ENCODE measurements at regions not wholly inside any gene's neighbourhood (a gene's known extent, or its start where the extent isn't known, plus 50 kb on each side); places are given as distances from the start of the nearest gene placed in this dataset.

DNA sequence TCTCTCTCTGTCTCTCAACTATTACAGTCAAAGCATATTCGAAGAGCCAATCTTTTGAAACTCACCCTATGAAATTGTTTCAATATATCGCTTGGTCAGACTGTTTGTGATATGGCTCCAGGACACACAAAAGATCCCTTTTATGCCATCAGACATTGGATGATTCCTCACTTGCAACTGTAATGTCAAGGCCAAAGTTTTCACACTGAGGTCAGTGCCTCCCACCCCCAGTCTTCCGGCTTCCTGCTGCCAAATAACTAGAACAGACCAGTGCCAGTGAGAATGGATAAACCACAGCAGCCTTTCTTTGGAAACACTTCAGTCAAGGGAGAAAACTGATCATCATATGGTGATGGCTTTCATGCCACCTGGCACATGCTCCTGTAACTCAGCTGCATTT, 321.9 kb upstream of the ZFHX3 start:
- no peaks in the 10 kb centered on the region for H3K36me3 ChIP-seq (ENCODE audit: control insufficient read depth, insufficient read depth, low read length)
- ChIA-PET POLR2A (no interaction called here), CTCF (interaction anchor here (0.6 kb wide), 1 partner anchor 227 kb away, joined by 3 read pairs; no protein-coding TSS in a partner anchor)
- intact Hi-C loops (cut with micrococcal nuclease; ENCODE audit: unreplicated experiment) (no loop called here), in situ Hi-C loops (cut with HindIII; ENCODE audit: low pct_unique_long_range_greater_than_20kb, low sequenced_read_pairs) (no loop called here)
- H3K9me3 ChIP-seq (ENCODE audit: control insufficient read depth, insufficient read depth, low read depth, low read length) = no peaks in the 10 kb centered on the region
- DNase-seq (ENCODE audit: low read depth, low spot score) (no peak), ATAC-seq (no peak)
- H3K4me3 ChIP-seq (ENCODE audit: low read depth in 2 of 2, low read length in 2 of 2) = no peak overlapping the region
- H3K4me1 ChIP-seq (ENCODE audit: control insufficient read depth, insufficient read depth, low read length) = no peaks in the 10 kb centered on the region
- no peak overlapping the region for H3K27ac ChIP-seq (ENCODE audit: low read length)
- H3K27me3 ChIP-seq (ENCODE audit: control insufficient read depth, insufficient read depth, low read length) = no peaks in the 10 kb centered on the region; the same call in 1 of the 2 replicates
- TF ChIP-seq, protein P1, sequence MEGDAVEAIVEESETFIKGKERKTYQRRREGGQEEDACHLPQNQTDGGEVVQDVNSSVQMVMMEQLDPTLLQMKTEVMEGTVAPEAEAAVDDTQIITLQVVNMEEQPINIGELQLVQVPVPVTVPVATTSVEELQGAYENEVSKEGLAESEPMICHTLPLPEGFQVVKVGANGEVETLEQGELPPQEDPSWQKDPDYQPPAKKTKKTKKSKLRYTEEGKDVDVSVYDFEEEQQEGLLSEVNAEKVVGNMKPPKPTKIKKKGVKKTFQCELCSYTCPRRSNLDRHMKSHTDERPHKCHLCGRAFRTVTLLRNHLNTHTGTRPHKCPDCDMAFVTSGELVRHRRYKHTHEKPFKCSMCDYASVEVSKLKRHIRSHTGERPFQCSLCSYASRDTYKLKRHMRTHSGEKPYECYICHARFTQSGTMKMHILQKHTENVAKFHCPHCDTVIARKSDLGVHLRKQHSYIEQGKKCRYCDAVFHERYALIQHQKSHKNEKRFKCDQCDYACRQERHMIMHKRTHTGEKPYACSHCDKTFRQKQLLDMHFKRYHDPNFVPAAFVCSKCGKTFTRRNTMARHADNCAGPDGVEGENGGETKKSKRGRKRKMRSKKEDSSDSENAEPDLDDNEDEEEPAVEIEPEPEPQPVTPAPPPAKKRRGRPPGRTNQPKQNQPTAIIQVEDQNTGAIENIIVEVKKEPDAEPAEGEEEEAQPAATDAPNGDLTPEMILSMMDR (IDR thresholded peaks at IDR 0.05) = no peak
- no peak for TF ChIP-seq TCF7L2 (IDR thresholded peaks at IDR 0.05; ENCODE audit: low read depth, low read length)
- TF ChIP-seq POLR2AphosphoS5 (IDR thresholded peaks at IDR 0.05; ENCODE audit: low read depth, low read length) = no peak
- BruUV-seq (replicated peaks) = no TSS peak

DNA sequence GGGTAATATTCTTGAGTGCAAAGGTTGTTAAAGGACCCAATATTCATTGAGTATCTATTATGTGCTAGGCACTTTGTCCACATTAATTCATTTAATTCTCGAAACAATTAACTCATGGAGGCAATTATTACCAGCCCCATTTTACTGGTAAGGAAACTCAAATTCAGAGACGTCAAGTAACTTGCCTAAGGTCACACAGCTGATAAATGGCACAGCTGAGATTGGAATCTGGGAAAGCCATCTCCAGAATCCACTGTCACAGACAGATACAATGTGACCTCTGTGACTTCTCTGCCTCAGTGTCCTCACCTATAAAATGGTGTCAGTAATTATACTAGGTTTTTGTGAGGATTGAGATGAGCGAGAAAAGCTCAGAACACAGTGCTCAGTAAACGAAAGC, 320.8 kb upstream of the ZFHX3 start:
- Histone ChIP-seq H3K36me3 (ENCODE audit: control insufficient read depth, insufficient read depth, low read length) (no peaks in the 10 kb centered on the region), H3K4me1 (ENCODE audit: control insufficient read depth, insufficient read depth, low read length) (no peaks in the 10 kb centered on the region), H3K9me3 (ENCODE audit: control insufficient read depth, insufficient read depth, low read depth, low read length) (no peaks in the 10 kb centered on the region), H3K27me3 (ENCODE audit: control insufficient read depth, insufficient read depth, low read length) (no peaks in the 10 kb centered on the region; the same call in 1 of the 2 replicates), H3K4me3 (ENCODE audit: low read depth in 2 of 2, low read length in 2 of 2) (no peak overlapping the region), H3K27ac (ENCODE audit: low read length) (no peak overlapping the region)
- ChIA-PET POLR2A (no interaction called here), CTCF (no interaction called here)
- in situ Hi-C loops (cut with HindIII; ENCODE audit: low pct_unique_long_range_greater_than_20kb, low sequenced_read_pairs) (no loop called here), intact Hi-C loops (cut with micrococcal nuclease; ENCODE audit: unreplicated experiment) (no loop called here)
- DNase-seq (ENCODE audit: low read depth, low spot score) (no peak), ATAC-seq (no peak)
- BruUV-seq (replicated peaks) = no TSS peak
- TF ChIP-seq, protein P1 (IDR thresholded peaks at IDR 0.05) = no peak
- TF ChIP-seq REST (IDR thresholded peaks at IDR 0.05; ENCODE audit: insufficient read depth in 1 of 2, low read depth in 2 of 2, low read length in 1 of 2) (no peak), POLR2AphosphoS5 (IDR thresholded peaks at IDR 0.05; ENCODE audit: low read depth, low read length) (no peak), SIN3A (IDR thresholded peaks at IDR 0.05; ENCODE audit: borderline replicate concordance, insufficient read depth, low read depth, low read length) (no peak), TCF7L2 (IDR thresholded peaks at IDR 0.05; ENCODE audit: low read depth, low read length) (no peak)

All from Panc1 (cell line).